Loucy (cell line): ENCODE measurements at regions not wholly inside any gene's neighbourhood (a gene's known extent, or its start where the extent isn't known, plus 50 kb on each side); places are given as distances from the start of the nearest gene placed in this dataset.

ENCODE experiments used
- H2AFZ ChIP-seq: fragments of 200-600 bp; sonication (generic); 2 replicates; pipeline ENCODE4 v1.6.0; 2016; ENCODE audit warnings: antibody characterized with exemption, mild to moderate bottlenecking, low read length, moderate library complexity
- H3F3A ChIP-seq: fragments of 200-600 bp; 2 replicates; pipeline ENCODE4 v1.6.0; 2016; ENCODE audit warnings: antibody characterized with exemption, low read depth, mild to moderate bottlenecking
- H3K27me3 ChIP-seq: fragments of 200-600 bp; sonication (generic); 2 replicates; pipeline ENCODE4 v1.6.1; 2014; ENCODE audit warnings: low read length, mild to moderate bottlenecking; ENCODE audit not compliant: insufficient read depth, poor library complexity, severe bottlenecking
- H3K36me3 ChIP-seq: fragments of 200-600 bp; sonication (generic); 2 replicates; pipeline ENCODE4 v1.6.1; 2016; ENCODE audit warnings: low read length; ENCODE audit not compliant: insufficient read depth
- H3K4me1 ChIP-seq: fragments of 200-600 bp; sonication (generic); 2 replicates; pipeline ENCODE4 v1.5.1; 2014; ENCODE audit warnings: low read length, mild to moderate bottlenecking; ENCODE audit not compliant: insufficient read depth, poor library complexity, severe bottlenecking
- H3K4me2 ChIP-seq: fragments of 200-600 bp; sonication (generic); 2 replicates; pipeline ENCODE4 v1.6.0; 2014; ENCODE audit warnings: antibody characterized with exemption, low read length, low read depth, mild to moderate bottlenecking; ENCODE audit not compliant: poor library complexity, severe bottlenecking
- H3K4me3 ChIP-seq: fragments of 200-600 bp; sonication (generic); 2 replicates; pipeline ENCODE4 v1.5.1; 2014; ENCODE audit warnings: low read length, mild to moderate bottlenecking, mixed read lengths; ENCODE audit not compliant: poor library complexity, severe bottlenecking
- H3K79me2 ChIP-seq: fragments of 200-600 bp; sonication (generic); 2 replicates; pipeline ENCODE4 v1.6.1; 2014; ENCODE audit warnings: low read length; ENCODE audit not compliant: insufficient read depth
- H3K9ac ChIP-seq: fragments of 200-600 bp; sonication (generic); 2 replicates; pipeline ENCODE4 v1.6.0; 2014; ENCODE audit warnings: mild to moderate bottlenecking, low read depth, low read length, moderate library complexity; ENCODE audit not compliant: poor library complexity, severe bottlenecking
- H3K9me2 ChIP-seq: fragments of 200-600 bp; sonication (generic); replicated peaks from 2 replicates; pipeline ENCODE4 v1.6.1; 2016; ENCODE audit warnings: low read depth, low read length, mixed read lengths
- H3K9me3 ChIP-seq: fragments of 200-600 bp; sonication (generic); 2 replicates; pipeline ENCODE4 v1.6.1; 2014; ENCODE audit warnings: mild to moderate bottlenecking, antibody characterized with exemption, low read length, low read depth; ENCODE audit not compliant: insufficient read depth
- H4K20me1 ChIP-seq: fragments of 200-600 bp; sonication (generic); 2 replicates; pipeline ENCODE4 v1.6.0; 2014; ENCODE audit warnings: antibody characterized with exemption, low read length, mild to moderate bottlenecking; ENCODE audit not compliant: insufficient read depth, poor library complexity, severe bottlenecking
- EZH2phosphoT487 ChIP-seq: fragments of 200-600 bp; IDR thresholded peaks from 2 replicates; pipeline ENCODE4 v1.6.1; 2018; ENCODE audit warnings: antibody characterized with exemption, mild to moderate bottlenecking, moderate library complexity, borderline replicate concordance
- TF ChIP-seq, protein P1 (sequence below): fragments of 200-600 bp; sonication (generic); conservative IDR thresholded peaks from 2 replicates; pipeline ENCODE4 v1.5.1; 2014; ENCODE audit warnings: mild to moderate bottlenecking, antibody characterized with exemption, low read length

GRCh38 chr13:81041761-81042160, 700.8 kb upstream of the SPRY2 start:
- Histone ChIP-seq H3K9me2 (no peaks in the 10 kb centered on the region; the same call in 1 of the 2 replicates), H3K27me3 (no peaks in the 10 kb centered on the region), H3K4me2 (no peak overlapping the region), H3K9me3 (no peaks in the 10 kb centered on the region), H3K4me1 (no peaks in the 10 kb centered on the region), H3K4me3 (no peak overlapping the region), H3K36me3 (no peaks in the 10 kb centered on the region), H4K20me1 (no peaks in the 10 kb centered on the region), H3K79me2 (no peaks in the 10 kb centered on the region), H2AFZ (no peak overlapping the region), H3K9ac (no peak overlapping the region), H3F3A (no peaks in the 10 kb centered on the region)
- TF ChIP-seq, protein P1, sequence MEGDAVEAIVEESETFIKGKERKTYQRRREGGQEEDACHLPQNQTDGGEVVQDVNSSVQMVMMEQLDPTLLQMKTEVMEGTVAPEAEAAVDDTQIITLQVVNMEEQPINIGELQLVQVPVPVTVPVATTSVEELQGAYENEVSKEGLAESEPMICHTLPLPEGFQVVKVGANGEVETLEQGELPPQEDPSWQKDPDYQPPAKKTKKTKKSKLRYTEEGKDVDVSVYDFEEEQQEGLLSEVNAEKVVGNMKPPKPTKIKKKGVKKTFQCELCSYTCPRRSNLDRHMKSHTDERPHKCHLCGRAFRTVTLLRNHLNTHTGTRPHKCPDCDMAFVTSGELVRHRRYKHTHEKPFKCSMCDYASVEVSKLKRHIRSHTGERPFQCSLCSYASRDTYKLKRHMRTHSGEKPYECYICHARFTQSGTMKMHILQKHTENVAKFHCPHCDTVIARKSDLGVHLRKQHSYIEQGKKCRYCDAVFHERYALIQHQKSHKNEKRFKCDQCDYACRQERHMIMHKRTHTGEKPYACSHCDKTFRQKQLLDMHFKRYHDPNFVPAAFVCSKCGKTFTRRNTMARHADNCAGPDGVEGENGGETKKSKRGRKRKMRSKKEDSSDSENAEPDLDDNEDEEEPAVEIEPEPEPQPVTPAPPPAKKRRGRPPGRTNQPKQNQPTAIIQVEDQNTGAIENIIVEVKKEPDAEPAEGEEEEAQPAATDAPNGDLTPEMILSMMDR: no peak
- no peak for TF ChIP-seq EZH2phosphoT487

DNA sequence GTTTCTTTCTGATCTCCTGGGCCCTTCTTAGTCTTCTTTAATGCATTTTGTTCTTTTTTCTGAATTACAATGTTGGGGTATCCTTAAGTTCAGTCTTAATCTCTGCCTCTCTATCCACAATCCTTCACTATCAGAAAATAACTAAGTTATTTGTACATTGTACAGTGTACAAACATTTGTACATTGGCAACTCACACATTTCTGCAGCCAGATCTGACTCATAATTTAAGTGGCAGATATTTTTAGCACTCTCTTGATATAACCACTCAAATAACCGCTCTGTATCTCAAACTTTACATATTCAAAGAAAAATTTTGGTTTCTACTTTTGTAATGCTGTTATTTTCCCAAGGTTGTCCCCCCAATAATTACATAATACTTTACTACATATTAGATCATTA, 691.1 kb upstream of the SPRY2 start:
- no peaks in the 10 kb centered on the region for H3K4me1 ChIP-seq
- H3K9ac ChIP-seq: no peak overlapping the region
- H3K36me3 ChIP-seq: no peaks in the 10 kb centered on the region
- H3K79me2 ChIP-seq: no peaks in the 10 kb centered on the region
- H3K9me2 ChIP-seq: no peaks in the 10 kb centered on the region
- no peaks in the 10 kb centered on the region for H3F3A ChIP-seq
- TF ChIP-seq, protein P1: no peak
- no peak for TF ChIP-seq EZH2phosphoT487
- no peaks in the 10 kb centered on the region for H3K9me3 ChIP-seq
- no peaks in the 10 kb centered on the region for H3K27me3 ChIP-seq
- H3K4me3 ChIP-seq: no peak overlapping the region
- no peak overlapping the region for H3K4me2 ChIP-seq
- no peak overlapping the region for H2AFZ ChIP-seq
- H4K20me1 ChIP-seq: no peaks in the 10 kb centered on the region

DNA sequence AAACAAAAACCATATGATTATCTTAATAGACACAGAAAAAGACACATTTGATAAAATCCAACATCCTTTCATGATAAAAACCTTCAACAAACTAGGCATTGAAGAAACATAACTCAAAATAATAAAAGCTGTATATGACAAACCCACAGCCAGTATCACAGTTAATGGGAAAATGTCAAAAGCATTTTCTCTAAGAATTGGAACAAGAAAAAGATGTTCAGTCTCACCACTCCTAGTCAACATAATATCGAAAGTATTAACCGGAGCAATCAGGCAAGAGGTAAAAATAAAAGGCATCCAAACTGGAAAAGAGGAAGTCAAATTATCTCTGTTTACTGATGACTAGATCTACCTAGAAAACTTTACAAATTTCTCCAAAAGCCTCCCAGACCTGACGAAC, 684.2 kb upstream of the SPRY2 start:
- H4K20me1 ChIP-seq: no peaks in the 10 kb centered on the region
- TF ChIP-seq, protein P1: no peak
- no peak for TF ChIP-seq EZH2phosphoT487
- H2AFZ ChIP-seq: no peak overlapping the region
- no peak overlapping the region for H3K4me3 ChIP-seq
- no peak overlapping the region for H3K9ac ChIP-seq
- no peaks in the 10 kb centered on the region for H3K27me3 ChIP-seq
- H3K79me2 ChIP-seq: no peaks in the 10 kb centered on the region
- no peaks in the 10 kb centered on the region for H3K36me3 ChIP-seq
- H3K9me2 ChIP-seq: no peaks in the 10 kb centered on the region
- no peaks in the 10 kb centered on the region for H3K4me1 ChIP-seq
- H3K9me3 ChIP-seq: no peaks in the 10 kb centered on the region
- H3F3A ChIP-seq: no peaks in the 10 kb centered on the region
- H3K4me2 ChIP-seq: no peak overlapping the region
